ENCODE measurements at regions not wholly inside any gene's neighbourhood (a gene's known extent, or its start where the extent isn't known, plus 50 kb on each side); places are given as distances from the start of the nearest gene placed in this dataset.
A peak's percentile ranks its signal among the peaks of the same experiment; 100 is the strongest.

- Histone ChIP-seq H3K79me1 (ENCODE audit: low read depth, low read length) (no peaks in the 10 kb centered on the region), H3K18ac (ENCODE audit: extremely low read depth, low read length) (no peak overlapping the region), H3K27me3 (replicated peaks in 1 of 4; ENCODE audit: control insufficient read depth in 3 of 4, extremely low read depth in 1 of 4, insufficient read depth in 3 of 4, low read length in 3 of 4) (no peaks in the 10 kb centered on the region), H2AK5ac (ENCODE audit: low read depth, low read length) (no peak overlapping the region), H2BK5ac (ENCODE audit: low read depth, low read length) (peak overlapping the region; percentile 71; the same call in 1 of the 2 replicates), H2BK120ac (replicated peaks; ENCODE audit: low read depth, low read length) (no peak overlapping the region), H2BK20ac (ENCODE audit: low read length) (peak overlapping the region; percentile 72; the same call in 1 of the 2 replicates), H3K9ac (replicated peaks in 1 of 4; ENCODE audit: extremely low read depth in 1 of 4, low read depth in 3 of 4, low read length in 3 of 4) (no peak overlapping the region), H4K20me1 (replicated peaks in 1 of 2; ENCODE audit: control insufficient read depth in 1 of 2, insufficient read depth in 2 of 2, low read length in 2 of 2) (peaks cover 2 to 3% of the 10 kb centered on the region in 2 experiments), H3K79me2 (ENCODE audit: control insufficient read depth in 1 of 2, insufficient read depth in 2 of 2, low read length in 2 of 2) (no peaks in the 10 kb centered on the region), H3K4ac (replicated peaks; ENCODE audit: insufficient read length, low read depth, low read length) (no peak overlapping the region), H3K14ac (ENCODE audit: insufficient read length) (no peak overlapping the region), H2BK15ac (ENCODE audit: low read length) (no peak overlapping the region), H3K4me2 (ENCODE audit: insufficient read depth in 1 of 2, low read depth in 2 of 2, low read length in 2 of 2) (no peak overlapping the region), H3K4me3 (ENCODE audit: extremely low read depth in 1 of 4, insufficient read depth in 2 of 4, low read depth in 3 of 4, low read length in 4 of 4) (no peak overlapping the region), H2BK12ac (ENCODE audit: low read depth, low read length) (no peak overlapping the region), H4K5ac (ENCODE audit: insufficient read length, low read depth, low read length) (no peak overlapping the region), H3K23ac (ENCODE audit: insufficient read length) (no peak overlapping the region), H3K9me3 (ENCODE audit: insufficient read depth in 2 of 2, low read depth in 1 of 2, low read length in 1 of 2) (no peaks in the 10 kb centered on the region), H4K8ac (ENCODE audit: extremely low read depth, insufficient read depth, low read length) (no peak overlapping the region), H3K56ac (replicated peaks; ENCODE audit: insufficient read length, low read depth, low read length) (no peak overlapping the region), H2AFZ (ENCODE audit: low read length) (peak overlapping the region; percentile 50; the same call in 1 of the 2 replicates), H4K91ac (replicated peaks; ENCODE audit: insufficient read length, low read length) (no peak overlapping the region), H3K27ac (ENCODE audit: low read depth, low read length) (no peak overlapping the region), H3K4me1 (replicated peaks in 1 of 4; ENCODE audit: control insufficient read depth in 3 of 4, insufficient read depth in 4 of 4, low read length in 3 of 4) (no peaks in the 10 kb centered on the region), H3K23me2 (ENCODE audit: low read depth, low read length) (0 out of 2 replicates have a peak, but pooled peaks cover 3% of the 10 kb centered on the region), H3K36me3 (ENCODE audit: control insufficient read depth in 2 of 4, insufficient read depth in 4 of 4, low read length in 3 of 4) (no peaks in the 10 kb centered on the region)
- 83% methylated on average over 13 of the region's 15 CpGs; no CpG with 5 or more reads in 1 of the 2 experiments for WGBS, 2 experiments (ENCODE audit: extremely low coverage in 1 of 2, insufficient coverage in 1 of 2, insufficient read length in 1 of 2, insufficient replicate concordance in 2 of 2, low coverage in 1 of 2, low lambda C conversion rate in 2 of 2, missing lambda C conversion rate in 1 of 2)
- DNase-seq (ENCODE audit: low read depth in 1 of 2, low spot score in 2 of 2) (no peak), FAIRE-seq (no peak)
- ChIA-PET POLR2A (ENCODE audit: partially characterized antibody) (no interaction called here), CTCF (ENCODE audit: partially characterized antibody) (interaction anchor here (0.6 to 2.2 kb wide), 4 partner anchors 27 to 1147 kb away, joined by 3 to 8 read pairs (median 4); no protein-coding TSS in a partner anchor)
- no peak for TF ChIP-seq SIRT6 (IDR thresholded peaks at IDR 0.05; ENCODE audit: low read length)
- TF ChIP-seq CEBPB (IDR thresholded peaks at IDR 0.05; ENCODE audit: low read depth, low read length), result no peak
- TF ChIP-seq TAF1 (IDR thresholded peaks at IDR 0.05; ENCODE audit: low read depth, low read length), result no peak
These were observed 85.5 kb upstream of the VRK1 start for GRCh38 chr14:96711559-96712267.
